ENCODE measurements at regions not wholly inside any gene's neighbourhood (a gene's known extent, or its start where the extent isn't known, plus 50 kb on each side); places are given as distances from the start of the nearest gene placed in this dataset.
"Not testable (repeated sequence)": the region's sequence is repeated elsewhere in the genome, so short reads cannot be mapped to it uniquely, and the experiment has no call there.

DNA sequence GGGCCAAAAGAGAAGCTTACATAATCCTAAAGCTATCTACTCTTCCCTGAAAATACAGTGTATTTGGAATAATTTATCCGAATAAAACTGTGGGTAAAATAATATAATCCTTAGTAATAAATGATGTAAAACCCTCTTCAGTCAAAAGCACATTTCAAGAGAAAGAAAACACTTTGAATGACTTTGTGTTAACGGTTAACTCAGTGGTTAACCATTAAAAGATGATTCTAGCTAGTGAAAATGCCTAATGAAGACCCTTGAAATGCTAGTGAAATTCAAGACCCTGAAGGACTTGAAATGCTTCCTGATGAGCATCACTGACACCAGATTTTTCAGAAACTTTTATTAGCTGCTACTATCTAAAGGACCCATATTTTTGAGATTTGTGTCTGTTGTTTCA, 70.7 kb downstream of the COX7C start:
- peak; percentile 30 for DNase-seq (ENCODE audit: low read depth)
- TF ChIP-seq, protein P1, sequence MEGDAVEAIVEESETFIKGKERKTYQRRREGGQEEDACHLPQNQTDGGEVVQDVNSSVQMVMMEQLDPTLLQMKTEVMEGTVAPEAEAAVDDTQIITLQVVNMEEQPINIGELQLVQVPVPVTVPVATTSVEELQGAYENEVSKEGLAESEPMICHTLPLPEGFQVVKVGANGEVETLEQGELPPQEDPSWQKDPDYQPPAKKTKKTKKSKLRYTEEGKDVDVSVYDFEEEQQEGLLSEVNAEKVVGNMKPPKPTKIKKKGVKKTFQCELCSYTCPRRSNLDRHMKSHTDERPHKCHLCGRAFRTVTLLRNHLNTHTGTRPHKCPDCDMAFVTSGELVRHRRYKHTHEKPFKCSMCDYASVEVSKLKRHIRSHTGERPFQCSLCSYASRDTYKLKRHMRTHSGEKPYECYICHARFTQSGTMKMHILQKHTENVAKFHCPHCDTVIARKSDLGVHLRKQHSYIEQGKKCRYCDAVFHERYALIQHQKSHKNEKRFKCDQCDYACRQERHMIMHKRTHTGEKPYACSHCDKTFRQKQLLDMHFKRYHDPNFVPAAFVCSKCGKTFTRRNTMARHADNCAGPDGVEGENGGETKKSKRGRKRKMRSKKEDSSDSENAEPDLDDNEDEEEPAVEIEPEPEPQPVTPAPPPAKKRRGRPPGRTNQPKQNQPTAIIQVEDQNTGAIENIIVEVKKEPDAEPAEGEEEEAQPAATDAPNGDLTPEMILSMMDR (conservative IDR thresholded peaks at IDR 0.05; ENCODE audit: low read depth, low read length) = no peak
- no peak overlapping the region for H3K4me3 ChIP-seq (ENCODE audit: low read depth, low read length)

DNA sequence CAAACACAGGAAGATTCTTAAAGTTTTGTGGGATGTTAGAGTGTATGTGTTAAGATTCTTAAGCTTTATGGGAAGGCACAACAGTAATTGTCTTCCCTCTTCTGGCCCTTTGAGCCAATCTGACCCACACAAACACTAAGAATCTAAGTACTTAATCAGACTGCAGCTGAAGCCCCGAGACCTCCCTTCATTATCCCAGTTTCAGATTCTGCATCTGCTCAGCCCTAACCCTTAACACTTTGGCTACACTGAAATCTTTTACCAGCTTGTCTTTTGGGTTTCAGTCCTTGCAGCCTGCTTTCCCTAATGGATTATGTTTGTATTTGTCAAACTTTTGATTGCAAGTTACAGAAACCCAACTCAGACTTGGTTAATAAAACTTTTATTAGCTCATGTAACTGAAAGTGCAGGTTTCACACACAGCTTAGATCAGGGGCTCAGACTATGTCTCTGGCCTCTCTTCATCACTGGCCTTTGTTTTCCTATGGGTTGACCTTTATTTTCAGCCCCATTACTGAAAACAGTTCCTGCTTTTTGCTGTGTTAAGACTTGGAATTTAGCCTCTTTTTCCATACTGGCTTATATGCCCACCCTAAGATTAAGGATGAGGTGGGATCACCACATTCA, 71.5 kb downstream of the COX7C start:
- TF ChIP-seq, protein P1 (conservative IDR thresholded peaks at IDR 0.05; ENCODE audit: low read depth, low read length) = no peak
- H3K4me3 ChIP-seq (ENCODE audit: low read depth, low read length) = no peak overlapping the region
- DNase-seq (ENCODE audit: low read depth) = no peak

DNA sequence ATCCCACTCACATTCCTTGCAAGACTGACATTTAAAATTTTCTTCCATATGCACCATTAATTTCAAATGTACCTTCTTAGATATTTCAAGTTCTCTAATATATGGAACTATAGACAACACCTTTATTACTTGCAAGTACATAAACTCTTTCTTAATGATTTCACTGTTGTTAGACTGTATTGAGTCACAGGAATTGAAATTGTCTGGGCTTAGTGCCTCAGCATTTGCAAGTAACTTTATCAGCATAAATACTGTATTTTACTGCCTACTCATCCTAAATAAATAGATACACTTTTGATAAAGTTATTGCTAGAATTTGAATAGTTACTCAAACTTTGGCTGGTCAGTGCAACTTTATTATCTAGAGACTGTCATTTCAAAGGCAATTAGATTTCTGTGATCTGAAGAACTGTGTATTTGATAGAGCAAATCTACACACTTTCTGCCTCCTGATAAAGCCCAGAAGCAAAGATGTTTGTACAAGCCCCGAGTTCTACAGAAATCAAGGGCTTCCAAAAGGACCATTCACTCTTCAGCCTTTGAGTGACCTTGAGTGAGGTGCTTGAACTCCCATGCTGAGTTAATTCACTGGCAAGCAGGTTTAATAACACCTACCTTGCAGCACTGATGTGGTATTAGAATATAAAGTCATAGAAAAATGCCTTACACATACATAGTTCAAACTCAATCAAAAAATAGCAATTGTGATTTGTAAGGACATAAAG, 91.6 kb downstream of the COX7C start:
- TF ChIP-seq, protein P1 (conservative IDR thresholded peaks at IDR 0.05; ENCODE audit: low read depth, low read length) = no peak
- H3K4me3 ChIP-seq (ENCODE audit: low read depth, low read length) = no peak overlapping the region
- no peak for DNase-seq (ENCODE audit: low read depth)

DNA sequence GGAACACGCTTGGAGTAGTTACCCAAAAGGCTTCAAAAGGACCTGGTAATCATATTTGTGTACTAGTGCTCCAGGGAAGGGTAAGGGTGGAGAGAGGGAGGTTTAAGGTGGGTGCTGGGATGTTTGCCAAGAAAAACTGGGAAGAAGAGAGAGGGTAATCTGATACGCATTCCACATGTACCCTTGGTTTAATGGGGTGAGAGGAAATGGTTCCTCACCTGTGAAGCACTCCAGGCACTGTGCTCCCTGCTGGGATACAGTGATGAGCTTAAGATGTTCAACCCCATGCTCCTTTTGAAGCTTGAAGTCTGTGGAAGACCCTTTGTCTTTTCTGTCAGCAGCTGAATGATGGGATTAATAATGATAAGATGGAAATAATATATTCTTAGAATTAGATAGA, 98.4 kb downstream of the COX7C start:
- DNase-seq (ENCODE audit: low read depth) = no peak
- TF ChIP-seq, protein P1 (conservative IDR thresholded peaks at IDR 0.05; ENCODE audit: low read depth, low read length) = no peak
- no peak overlapping the region for H3K4me3 ChIP-seq (ENCODE audit: low read depth, low read length)

DNA sequence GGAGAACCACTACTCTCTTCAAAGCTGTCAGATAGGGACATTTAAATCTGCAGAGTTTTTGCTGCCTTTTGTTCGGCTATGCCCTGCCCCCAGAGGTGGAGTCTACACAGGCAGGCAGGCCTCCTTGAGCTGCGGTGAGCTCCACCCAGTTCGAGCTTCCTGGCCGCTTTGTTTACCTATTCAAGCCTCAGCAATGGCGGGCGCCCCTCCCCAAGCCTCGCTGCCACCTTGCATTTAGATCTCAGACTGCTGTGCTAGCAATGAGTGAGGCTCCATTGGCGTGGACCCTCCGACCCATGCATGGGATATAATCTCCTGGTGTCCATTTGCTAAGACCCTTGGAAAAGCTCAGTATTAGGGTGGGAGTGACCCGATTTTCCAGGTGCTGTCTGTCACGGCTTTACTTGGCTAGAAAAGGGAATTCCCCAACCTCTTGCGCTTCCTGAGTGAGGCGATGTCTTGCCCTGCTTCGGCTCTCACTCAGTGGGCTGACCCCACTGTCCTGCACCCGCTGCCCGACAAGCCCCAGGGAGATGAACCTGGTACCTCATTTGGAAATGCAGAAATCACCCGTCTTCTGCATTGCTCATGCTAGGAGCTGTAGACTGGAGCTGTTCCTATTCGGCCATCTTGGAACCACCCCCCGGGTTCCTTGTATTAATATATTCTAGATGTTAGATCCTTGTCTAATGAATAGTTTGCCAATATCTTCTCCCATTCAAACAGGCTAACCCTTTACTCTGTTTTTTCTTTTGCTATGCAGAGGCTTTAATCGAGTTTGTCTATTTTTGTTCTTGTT, 113.8 kb downstream of the COX7C start:
- not testable (repeated sequence) for H3K4me3 ChIP-seq (ENCODE audit: low read depth, low read length); DNase-seq (ENCODE audit: low read depth)

DNA sequence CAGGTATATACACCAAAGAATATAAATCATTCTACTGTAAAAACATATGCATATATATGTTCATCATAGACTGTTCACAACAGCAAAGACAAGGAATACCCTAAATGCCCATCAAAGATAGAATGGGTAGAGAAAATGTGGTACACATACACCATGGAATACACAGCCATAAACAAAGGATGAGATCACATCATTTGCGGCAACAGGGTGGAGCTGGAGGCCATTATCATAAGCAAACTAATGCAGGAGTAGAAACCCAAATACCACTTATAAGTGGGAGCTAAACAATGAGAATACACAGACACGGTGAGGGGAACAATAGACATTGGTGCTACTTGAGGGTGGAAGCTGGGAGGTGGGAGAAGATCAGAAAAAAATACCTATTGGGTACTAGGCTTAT, 117.6 kb downstream of the COX7C start:
- no peak for DNase-seq (ENCODE audit: low read depth)
- TF ChIP-seq, protein P1 (conservative IDR thresholded peaks at IDR 0.05; ENCODE audit: low read depth, low read length) = no peak
- H3K4me3 ChIP-seq (ENCODE audit: low read depth, low read length) = no peak overlapping the region

DNA sequence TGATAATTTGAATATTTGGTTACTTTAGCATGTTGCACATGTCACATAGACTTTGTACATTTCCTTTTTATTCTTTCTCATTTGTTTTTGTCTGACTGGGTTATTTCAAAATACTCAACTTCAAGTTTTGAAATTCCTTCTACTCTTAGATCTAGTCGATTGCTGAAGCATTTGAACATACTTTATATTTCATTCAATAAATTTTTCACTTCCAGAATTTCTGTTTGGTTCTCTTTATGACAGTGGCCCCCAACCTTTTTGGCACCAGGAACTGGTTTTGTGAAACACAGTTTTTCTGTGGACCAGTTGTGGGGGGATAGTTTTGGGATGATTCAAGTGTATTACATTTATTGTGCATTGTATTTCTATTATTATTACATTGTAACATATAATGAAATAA, 119.8 kb downstream of the COX7C start:
- TF ChIP-seq, protein P1 (conservative IDR thresholded peaks at IDR 0.05; ENCODE audit: low read depth, low read length) = no peak
- no peak for DNase-seq (ENCODE audit: low read depth)
- H3K4me3 ChIP-seq (ENCODE audit: low read depth, low read length) = no peak overlapping the region
